Activated naive CD4-positive, alpha-beta T cell treated with anti-CD3 and anti-CD28 coated beads, Interleukin-2, amount 50 U/mL, for 16 hours (primary cell): ENCODE measurements at regions not wholly inside any gene's neighbourhood (a gene's known extent, or its start where the extent isn't known, plus 50 kb on each side); places are given as distances from the start of the nearest gene placed in this dataset.

Experiments used
- DNase-seq: peaks from one replicate; pipeline ENCODE4 v3.0.0-alpha.2; 2020

- no peak for DNase-seq
These were observed 738.1 kb upstream of the PRKX start for GRCh38 chrX:4451591-4451990.

- DNase-seq = no peak
These were observed 736.7 kb upstream of the PRKX start for GRCh38 chrX:4450177-4450576.

GRCh38 chrX:4435905-4436304 lies 722.5 kb upstream of the PRKX start:
- no peak for DNase-seq

GRCh38 chrX:4397471-4397870 lies 684.0 kb upstream of the PRKX start:
- no peak for DNase-seq

GRCh38 chrX:4382273-4382672 lies 668.8 kb upstream of the PRKX start:
- DNase-seq = no peak

GRCh38 chrX:4380710-4381109 lies 667.3 kb upstream of the PRKX start:
- DNase-seq = no peak

GRCh38 chrX:4379071-4379470 lies 665.6 kb upstream of the PRKX start:
- no peak for DNase-seq

GRCh38 chrX:4373791-4374190 lies 660.3 kb upstream of the PRKX start:
- DNase-seq = no peak

GRCh38 chrX:4358577-4358976 lies 645.1 kb upstream of the PRKX start:
- DNase-seq = no peak

GRCh38 chrX:4322916-4323315 lies 609.5 kb upstream of the PRKX start:
- DNase-seq = no peak

GRCh38 chrX:4320436-4320947 lies 607.0 kb upstream of the PRKX start:
- no peak for DNase-seq

- DNase-seq = no peak
These were observed 602.4 kb upstream of the PRKX start for GRCh38 chrX:4315891-4316290.

- DNase-seq = no peak
These were observed 601.1 kb upstream of the PRKX start for GRCh38 chrX:4314586-4314985.

GRCh38 chrX:4277122-4277521 lies 563.7 kb upstream of the PRKX start:
- DNase-seq = no peak

GRCh38 chrX:4268676-4269075 lies 555.2 kb upstream of the PRKX start:
- no peak for DNase-seq

GRCh38 chrX:4265036-4265435 lies 551.6 kb upstream of the PRKX start:
- no peak for DNase-seq

GRCh38 chrX:4263030-4263803 lies 549.8 kb upstream of the PRKX start:
- no peak for DNase-seq

- no peak for DNase-seq
These were observed 539.6 kb upstream of the PRKX start for GRCh38 chrX:4253092-4253491.

- DNase-seq = no peak
These were observed 536.0 kb upstream of the PRKX start for GRCh38 chrX:4249401-4249800.

GRCh38 chrX:4243759-4244158 lies 530.3 kb upstream of the PRKX start:
- no peak for DNase-seq

- no peak for DNase-seq
These were observed 527.2 kb upstream of the PRKX start for GRCh38 chrX:4240541-4241194.

- no peak for DNase-seq
These were observed 526.4 kb upstream of the PRKX start for GRCh38 chrX:4239650-4240540.

- no peak for DNase-seq
These were observed 525.5 kb upstream of the PRKX start for GRCh38 chrX:4238916-4239315.

GRCh38 chrX:4225086-4225485 lies 511.6 kb upstream of the PRKX start:
- DNase-seq = no peak
